ENCODE measurements at regions not wholly inside any gene's neighbourhood (a gene's known extent, or its start where the extent isn't known, plus 50 kb on each side); places are given as distances from the start of the nearest gene placed in this dataset.

DNA sequence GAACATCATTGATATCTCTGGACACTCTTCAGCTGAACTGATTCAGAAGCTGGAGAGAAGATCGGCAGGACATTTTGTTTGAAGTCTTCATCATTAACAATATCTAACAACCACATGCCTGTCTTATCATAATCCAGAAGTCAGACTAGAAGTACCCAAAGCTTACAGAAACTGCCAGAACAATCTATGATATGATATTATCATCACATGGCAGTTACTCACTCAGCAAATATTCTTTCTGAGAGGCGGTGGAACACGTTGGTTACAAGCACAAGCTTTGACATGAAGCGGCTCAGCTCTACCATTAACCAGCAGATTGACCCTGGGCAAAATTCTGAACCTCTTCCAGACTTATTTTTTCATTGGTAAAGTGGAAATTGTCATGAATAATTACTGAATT, 69.4 kb upstream of the KIT start (continued):
- TF ChIP-seq MEF2D (tag; conservative IDR thresholded peaks at IDR 0.05; ENCODE audit: low read depth) (0 out of 2 replicates have a peak, but pooled peaks have one; percentile 41), MCM2 (IDR thresholded peaks at IDR 0.05; ENCODE audit: low read depth) (no peak), CEBPB (tag; IDR thresholded peaks at IDR 0.05) (no peak), CBX8 (IDR thresholded peaks at IDR 0.05; ENCODE audit: borderline replicate concordance, extremely low read depth, low read depth, low read length, poor library complexity, severe bottlenecking) (no peak), MAFG (tag; conservative IDR thresholded peaks at IDR 0.05) (peak; percentile 74), C11orf30 (IDR thresholded peaks at IDR 0.05; ENCODE audit: low read depth) (peak; percentile 82), RBM34 (IDR thresholded peaks at IDR 0.05; ENCODE audit: borderline replicate concordance, insufficient read depth, low read length) (no peak), NR1H2 (CRISPR knock-in tag; IDR thresholded peaks at IDR 0.05) (no peak), RCOR1 (IDR thresholded peaks at IDR 0.05; ENCODE audit: borderline replicate concordance in 1 of 2, low read depth in 2 of 2, low read length in 2 of 2) (peak in 1 of 2 experiments; percentile 95; a peak in 2 of 4 replicates), GTF2A2 (tag; IDR thresholded peaks at IDR 0.05) (no peak), NFRKB (IDR thresholded peaks at IDR 0.05; ENCODE audit: low read depth) (no peak), ZNF445 (CRISPR knock-in tag; IDR thresholded peaks at IDR 0.05; ENCODE audit: low read depth) (no peak), SMARCC2 (IDR thresholded peaks at IDR 0.05; ENCODE audit: low read depth) (peak; percentile 57), CREB3 (tag; conservative IDR thresholded peaks at IDR 0.05; ENCODE audit: low read depth) (no peak), NFE2L1 (tag; IDR thresholded peaks at IDR 0.05; ENCODE audit: borderline replicate concordance, low read depth) (no peak), SMARCB1 (IDR thresholded peaks at IDR 0.05; ENCODE audit: insufficient read length, low read depth) (no peak), GTF2F1 (IDR thresholded peaks at IDR 0.05; ENCODE audit: low read depth, low read length) (no peak), HCFC1 (IDR thresholded peaks at IDR 0.05; ENCODE audit: low read depth, low read length) (no peak), ZEB2 (IDR thresholded peaks at IDR 0.05) (no peak), CSDE1 (IDR thresholded peaks at IDR 0.05) (no peak), KLF10 (CRISPR knock-in tag; IDR thresholded peaks at IDR 0.05) (no peak), NR2C2 (CRISPR knock-in tag; IDR thresholded peaks at IDR 0.05) (no peak), NR2C2 (tag; IDR thresholded peaks at IDR 0.05) (no peak), SMAD1 (IDR thresholded peaks at IDR 0.05; ENCODE audit: low read depth, low read length, partially characterized antibody) (no peak), RBM39 (optimal IDR thresholded peaks at IDR 0.05; ENCODE audit: low read depth, low read length) (no peak), MCM7 (IDR thresholded peaks at IDR 0.05) (no peak)
- TF ChIP-seq, protein P1, sequence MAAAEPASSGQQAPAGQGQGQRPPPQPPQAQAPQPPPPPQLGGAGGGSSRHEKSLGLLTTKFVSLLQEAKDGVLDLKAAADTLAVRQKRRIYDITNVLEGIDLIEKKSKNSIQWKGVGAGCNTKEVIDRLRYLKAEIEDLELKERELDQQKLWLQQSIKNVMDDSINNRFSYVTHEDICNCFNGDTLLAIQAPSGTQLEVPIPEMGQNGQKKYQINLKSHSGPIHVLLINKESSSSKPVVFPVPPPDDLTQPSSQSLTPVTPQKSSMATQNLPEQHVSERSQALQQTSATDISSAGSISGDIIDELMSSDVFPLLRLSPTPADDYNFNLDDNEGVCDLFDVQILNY (CRISPR knock-in tag; IDR thresholded peaks at IDR 0.05) = no peak
- TF ChIP-seq, protein P2, sequence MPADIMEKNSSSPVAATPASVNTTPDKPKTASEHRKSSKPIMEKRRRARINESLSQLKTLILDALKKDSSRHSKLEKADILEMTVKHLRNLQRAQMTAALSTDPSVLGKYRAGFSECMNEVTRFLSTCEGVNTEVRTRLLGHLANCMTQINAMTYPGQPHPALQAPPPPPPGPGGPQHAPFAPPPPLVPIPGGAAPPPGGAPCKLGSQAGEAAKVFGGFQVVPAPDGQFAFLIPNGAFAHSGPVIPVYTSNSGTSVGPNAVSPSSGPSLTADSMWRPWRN (IDR thresholded peaks at IDR 0.05; ENCODE audit: low read depth) = peak; percentile 51; the same call in 1 of the 2 replicates
- TF ChIP-seq, protein P3, sequence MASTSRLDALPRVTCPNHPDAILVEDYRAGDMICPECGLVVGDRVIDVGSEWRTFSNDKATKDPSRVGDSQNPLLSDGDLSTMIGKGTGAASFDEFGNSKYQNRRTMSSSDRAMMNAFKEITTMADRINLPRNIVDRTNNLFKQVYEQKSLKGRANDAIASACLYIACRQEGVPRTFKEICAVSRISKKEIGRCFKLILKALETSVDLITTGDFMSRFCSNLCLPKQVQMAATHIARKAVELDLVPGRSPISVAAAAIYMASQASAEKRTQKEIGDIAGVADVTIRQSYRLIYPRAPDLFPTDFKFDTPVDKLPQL (IDR thresholded peaks at IDR 0.05; ENCODE audit: extremely low read depth, insufficient read length) = no peak
